HepG2 (cell line): ENCODE measurements at regions not wholly inside any gene's neighbourhood (a gene's known extent, or its start where the extent isn't known, plus 50 kb on each side); places are given as distances from the start of the nearest gene placed in this dataset.

Source experiments
- ATAC-seq: fragments of 200-7000 bp; cut with Tn5 transposase; 3 replicates; pipeline ENCODE4 v1.9.1; 2020; ENCODE audit warnings: mild to moderate bottlenecking, moderate library complexity
- BruUV-seq: library from RNA; stranded (reverse); fragments of 400-500 nt; replicated peaks from 2 replicates; lab custom pipeline; 2021; lab: Mats Ljungman, UMichigan
- CTCF ChIA-PET: fragments of 300-600 bp; formaldehyde crosslinking; extraction: SDS; loops from one replicate; lab custom pipeline; 2021; ENCODE audit warnings: low total read pairs, inconsistent platforms, low intra/inter-chr PET ratio; lab: Yijun Ruan, JAX
- POLR2A ChIA-PET: fragments of 350-600 bp; sonication (Branson Sonifier 250); formaldehyde crosslinking; loops from one replicate; lab custom pipeline; 2020; ENCODE audit warnings: antibody characterized with exemption, inconsistent platforms; lab: Yijun Ruan, JAX
- DNase-seq: peaks from one replicate; pipeline ENCODE4 v3.0.0-alpha.2; 2015; ENCODE audit warnings: low spot score
- FAIRE-seq: peaks from 3 replicates; lab custom pipeline; 2011; peaks lifted over from hg19 to GRCh38; lab: Jason Lieb, UNC
- H2AFZ ChIP-seq: one replicate; pipeline ENCODE4 v1.6.1; 2011; ENCODE audit warnings: low read length, inconsistent platforms
- H3K27ac ChIP-seq: fragments of 300-600 bp; 3 replicates; pipeline ENCODE4 v1.8.0; 2011; ENCODE audit warnings: mixed run types, mild to moderate bottlenecking, mixed read lengths, low read length, inconsistent platforms; ENCODE audit not compliant: insufficient read depth; ENCODE audit errors: extremely low read length
- H3K27me3 ChIP-seq, 2 experiments: fragments of 200-600 bp in 1 of 2; 2 replicates in 1 of 2; 3 replicates in 1 of 2; pipeline versions ENCODE4 v1.6.0 to v1.8.0; 2011; ENCODE audit warnings: low read length in 2 of 2, mild to moderate bottlenecking in 2 of 2, moderate library complexity in 2 of 2, inconsistent platforms in 1 of 2; ENCODE audit not compliant: insufficient read depth in 2 of 2, control insufficient read depth in 1 of 2
- H3K36me3 ChIP-seq, 2 experiments: fragments of 200-600 bp in 1 of 2; replicated peaks in 1 of 2; 2 replicates in 1 of 2; 3 replicates in 1 of 2; pipeline versions ENCODE4 v1.5.1 to v1.8.0; 2011; ENCODE audit warnings: low read length in 2 of 2, inconsistent platforms in 1 of 2; ENCODE audit not compliant: insufficient read depth in 2 of 2, control insufficient read depth in 1 of 2
- H3K4me1 ChIP-seq: 2 replicates; pipeline ENCODE4 v1.5.1; 2012; ENCODE audit warnings: low read length, inconsistent platforms; ENCODE audit not compliant: insufficient read depth
- H3K4me2 ChIP-seq: 2 replicates; pipeline ENCODE4 v1.6.0; 2011; ENCODE audit warnings: low read depth, low read length, inconsistent platforms
- H3K4me3 ChIP-seq, 3 experiments: fragments of 200-600 bp in 1 of 3; sonication (generic), shearing (Covaris generic) in 1 of 3; replicated peaks in 1 of 3; 2 replicates each; pipeline ENCODE4 v1.5.1; 2011 to 2016; ENCODE audit warnings: low read length in 3 of 3, inconsistent platforms in 2 of 3, low read depth in 2 of 3, mild to moderate bottlenecking in 2 of 3, control low read depth in 1 of 3, mixed read lengths in 1 of 3; ENCODE audit not compliant: insufficient read depth in 1 of 3
- H3K79me2 ChIP-seq: one replicate; pipeline ENCODE4 v1.6.1; 2011; ENCODE audit warnings: low read length, inconsistent platforms; ENCODE audit not compliant: insufficient read depth
- H3K9ac ChIP-seq: 2 replicates; pipeline ENCODE4 v1.6.0; 2011; ENCODE audit warnings: mild to moderate bottlenecking, low read depth, low read length, inconsistent platforms; ENCODE audit not compliant: insufficient read depth
- H3K9me3 ChIP-seq: 2 replicates; pipeline ENCODE4 v1.5.1; 2012; ENCODE audit warnings: mild to moderate bottlenecking, low read length
- H4K20me1 ChIP-seq: 2 replicates; pipeline ENCODE4 v1.6.0; 2011; ENCODE audit warnings: inconsistent platforms, mild to moderate bottlenecking, low read length, moderate library complexity; ENCODE audit not compliant: insufficient read depth
- ATF7 ChIP-seq, 2 experiments: fragments of 450-650 bp in 1 of 2; sonication (generic) in 1 of 2; formaldehyde crosslinking in 1 of 2; IDR thresholded peaks; 2 replicates each; pipeline versions ENCODE4 v1.4.0 to v1.6.1; 2016 to 2020; ENCODE audit warnings: antibody characterized with exemption in 1 of 2, mild to moderate bottlenecking in 1 of 2, missing genetic modification reagents in 1 of 2
- HNRNPK ChIP-seq: fragments of 200-400 bp; formaldehyde crosslinking; IDR thresholded peaks from 2 replicates; pipeline ENCODE4 v1.6.1; 2018; ENCODE audit warnings: low read length, low read depth, moderate library complexity, mild to moderate bottlenecking; ENCODE audit not compliant: poor library complexity, severe bottlenecking
- KAT7 ChIP-seq: IDR thresholded peaks from 2 replicates; pipeline ENCODE4 v1.6.1; 2018; ENCODE audit warnings: borderline replicate concordance, missing compliant biosample characterization
- MZF1 ChIP-seq: sonication (generic); formaldehyde crosslinking; IDR thresholded peaks from 2 replicates; pipeline ENCODE4 v1.8.1; 2023; ENCODE audit warnings: mild to moderate bottlenecking, missing genetic modification reagents, borderline replicate concordance
- POLR2A ChIP-seq, 2 experiments: IDR thresholded peaks; 2 replicates each; pipeline ENCODE4 v1.6.1; 2011; ENCODE audit warnings: low read depth in 2 of 2, low read length in 2 of 2, mild to moderate bottlenecking in 1 of 2, moderate library complexity in 1 of 2; ENCODE audit not compliant: insufficient read depth in 1 of 2
- PRPF4 ChIP-seq: fragments of 200-400 bp; formaldehyde crosslinking; IDR thresholded peaks from 2 replicates; pipeline ENCODE4 v1.6.1; 2016; ENCODE audit warnings: low read length, low read depth; ENCODE audit not compliant: poor library complexity, severe bottlenecking
- ZNF33A ChIP-seq: sonication (generic); formaldehyde crosslinking; IDR thresholded peaks from 2 replicates; pipeline ENCODE4 v1.5.1; 2020; ENCODE audit warnings: missing genetic modification reagents, mild to moderate bottlenecking, moderate library complexity, borderline replicate concordance
- ZNF343 ChIP-seq: sonication (generic); formaldehyde crosslinking; IDR thresholded peaks from 2 replicates; pipeline ENCODE4 v1.4.0; 2020; ENCODE audit warnings: mild to moderate bottlenecking, missing genetic modification reagents
- WGBS: methylation state at CpG from one replicate; pipeline ENCODE4 v1.1.6; 2017; ENCODE audit warnings: low lambda C conversion rate; 5-methylcytosine and 5-hydroxymethylcytosine counted together
- in situ Hi-C: cut with HindIII; loops from 2 replicates; pipeline ENCODE4 v1.10.0; 2017; ENCODE audit warnings: low pct_unique_long_range_greater_than_20kb; ENCODE audit not compliant: extremely low pct_ligation_motif_present
- intact Hi-C: fragments of 100-400 bp; cut with micrococcal nuclease; formaldehyde crosslinking; loops from one replicate; pipeline ENCODE4 v1.10.0; 2022; ENCODE audit not compliant: unreplicated experiment
- TF ChIP-seq, protein P1 (sequence below): sonication (generic); formaldehyde crosslinking; IDR thresholded peaks from 2 replicates; pipeline ENCODE4 v1.4.0; 2020; ENCODE audit warnings: missing genetic modification reagents, borderline replicate concordance

DNA sequence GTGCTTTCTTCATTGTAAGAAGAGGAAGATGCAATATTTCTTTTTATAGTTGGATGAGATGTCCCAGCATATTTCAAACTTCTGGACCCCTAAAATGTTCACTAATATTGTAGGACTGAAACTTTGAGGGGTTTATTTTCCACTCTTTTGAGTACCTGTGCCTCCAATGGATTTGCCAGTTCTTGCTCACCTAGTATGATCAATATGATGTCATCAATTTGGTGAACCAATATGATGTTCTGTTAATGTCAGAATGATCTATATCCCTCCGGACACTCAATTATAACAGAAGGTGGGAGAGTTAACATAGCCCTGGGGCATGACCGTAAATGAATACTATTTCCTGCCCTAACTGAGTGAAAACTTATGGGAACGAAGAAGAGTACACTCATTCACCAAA lies 178.3 kb downstream of the CBLN1 start:
- in situ Hi-C loops, result no loop called here
- intact Hi-C loops, result no loop called here
- ATAC-seq (no peak), DNase-seq (no peak)
- Histone ChIP-seq H3K27ac (no peak overlapping the region), H4K20me1 (no peaks in the 10 kb centered on the region), H3K4me2 (no peak overlapping the region), H3K27me3 (no peaks in the 10 kb centered on the region), H3K9me3 (no peaks in the 10 kb centered on the region)
- CTCF ChIA-PET, result no interaction called here
- POLR2A ChIA-PET, result no interaction called here
- BruUV-seq, result no TSS peak
- TF ChIP-seq PRPF4 (no peak), KAT7 (CRISPR knock-in tag) (no peak), POLR2A (IDR thresholded peaks at IDR 0.05; ENCODE audit: insufficient read depth in 1 of 2, low read depth in 2 of 2, low read length in 2 of 2) (no peak), HNRNPK (no peak), ZNF33A (CRISPR knock-in tag) (no peak), MZF1 (no peak), ATF7 (IDR thresholded peaks at IDR 0.05) (peak; percentile 93), ATF7 (CRISPR knock-in tag; IDR thresholded peaks at IDR 0.05) (no peak), ZNF343 (CRISPR knock-in tag) (no peak)
- TF ChIP-seq, protein P1, sequence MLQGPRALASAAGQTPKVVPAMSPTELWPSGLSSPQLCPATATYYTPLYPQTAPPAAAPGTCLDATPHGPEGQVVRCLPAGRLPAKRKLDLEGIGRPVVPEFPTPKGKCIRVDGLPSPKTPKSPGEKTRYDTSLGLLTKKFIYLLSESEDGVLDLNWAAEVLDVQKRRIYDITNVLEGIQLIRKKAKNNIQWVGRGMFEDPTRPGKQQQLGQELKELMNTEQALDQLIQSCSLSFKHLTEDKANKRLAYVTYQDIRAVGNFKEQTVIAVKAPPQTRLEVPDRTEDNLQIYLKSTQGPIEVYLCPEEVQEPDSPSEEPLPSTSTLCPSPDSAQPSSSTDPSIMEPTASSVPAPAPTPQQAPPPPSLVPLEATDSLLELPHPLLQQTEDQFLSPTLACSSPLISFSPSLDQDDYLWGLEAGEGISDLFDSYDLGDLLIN (CRISPR knock-in tag), result no peak
- TF ChIP-seq, all 625 proteins: peak for 1
- no peak for FAIRE-seq
- 54% methylated on average over 3 of the region's 3 CpGs for WGBS
- Histone ChIP-seq H3K79me2 (no peaks in the 10 kb centered on the region), H3K36me3 (no peaks in the 10 kb centered on the region), H3K4me1 (no peaks in the 10 kb centered on the region), H3K4me3 (no peak overlapping the region), H2AFZ (no peak overlapping the region), H3K9ac (no peak overlapping the region)
